Pancreas (tissue), 10 donors: ENCODE measurements at regions not wholly inside any gene's neighbourhood (a gene's known extent, or its start where the extent isn't known, plus 50 kb on each side); places are given as distances from the start of the nearest gene placed in this dataset.

Experiments used
- ATAC-seq, 4 donors: fragments of 200-7000 bp; cut with Tn5 transposase; one replicate each; pipeline versions ENCODE4 v1.8.0 to v1.9.1; 2020; ENCODE audit warnings: mild to moderate bottlenecking in 4 of 4, moderate library complexity in 4 of 4
- DNase-seq, 6 donors: peaks; one replicate each; pipeline ENCODE4 v3.0.0-alpha.2; 2020
- FAIRE-seq: peaks from 2 replicates; lab custom pipeline; 2012; peaks lifted over from hg19 to GRCh38; lab: Jason Lieb, UNC
- H3K27ac ChIP-seq, 4 donors: fragments of 200-600 bp; sonication (generic); 1 replicate in 3 of 4; 2 replicates in 1 of 4; pipeline versions ENCODE4 v1.5.0 to v1.8.0; 2020
- H3K27me3 ChIP-seq, 4 donors: fragments of 200-600 bp; one replicate each; pipeline ENCODE4 v1.8.0; 2021
- H3K36me3 ChIP-seq, 3 donors: fragments of 200-600 bp; sonication (generic) in 1 of 3; one replicate each; pipeline versions ENCODE4 v1.5.0 to v1.8.0; 2020 to 2021
- H3K4me1 ChIP-seq, 3 donors: fragments of 200-600 bp; one replicate each; pipeline ENCODE4 v1.8.0; 2021
- H3K4me3 ChIP-seq, 4 donors: fragments of 200-600 bp; sonication (generic) in 2 of 4; one replicate each; pipeline versions ENCODE4 v1.5.0 to v1.8.0; 2020 to 2021
- H3K9me3 ChIP-seq, 4 donors: fragments of 200-600 bp; one replicate each; pipeline ENCODE4 v1.8.0; 2021
- CTCF ChIP-seq, 4 donors: fragments of 200-600 bp; sonication (generic) in 3 of 4; IDR thresholded peaks; one replicate each; pipeline versions ENCODE4 v1.5.0 to v1.8.0; 2021; ENCODE audit warnings: antibody characterized with exemption in 4 of 4
- WGBS, 2 donors: extraction: QIAGEN DNeasy Blood & Tissue Kit; methylation state at CpG; one replicate each; pipeline ENCODE4 v1.1.7; 2013; 5-methylcytosine and 5-hydroxymethylcytosine counted together
- intact Hi-C, 3 donors: fragments of 100-400 bp; cut with DNase I; formaldehyde crosslinking; loops; one replicate each; pipeline versions ENCODE4 v1.11.1 to v1.14.2; 2022
- donor health status: healthy with polysubstance abuse.
- donor health status: DM: no; HTN: no; CAD: no; lungs with moderate emphysema.
- donor health status: DM: no; HTN: no; CAD: no.
- donor health status: control.
- donor health status: control.
- donor health status: Bipolar disorder and iron deficiency.
- donor health status: DM: yes; HTN: yes; CAD: no.
- donor health status: DM: no; HTN: no; CAD: no.
- donor health status: DM: no; HTN: no; CAD: no.
- donor health status: DM: yes; HTN: yes; CAD: no.

DNA sequence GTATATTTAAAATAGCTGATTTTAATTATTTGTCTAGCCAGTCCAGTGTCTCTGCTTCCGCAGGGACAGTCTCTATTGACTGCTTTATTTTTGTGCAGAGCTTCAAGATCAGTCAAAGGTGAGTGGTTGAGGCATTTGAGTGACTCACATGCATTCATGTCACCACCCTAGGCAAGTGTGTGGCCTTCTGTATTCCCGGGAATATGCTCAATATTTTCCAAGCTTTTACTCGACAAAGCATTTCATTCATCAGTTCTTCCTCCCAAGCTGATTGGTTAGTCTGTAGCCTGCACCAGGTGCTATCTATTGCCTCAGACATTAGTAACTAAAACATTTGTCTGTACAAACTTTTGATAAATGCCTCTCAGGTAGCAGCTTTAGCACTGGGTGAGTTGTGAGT, 471.5 kb upstream of the NRG3 start:
- no peak for TF ChIP-seq CTCF (IDR thresholded peaks at IDR 0.05)
- DNase-seq, result no peak
- ATAC-seq, result no peak
- no peak overlapping the region for H3K27ac ChIP-seq
- no peaks in the 10 kb centered on the region for H3K36me3 ChIP-seq
- intact Hi-C loops, result no loop called here
- 19 to 36% methylated on average over 3 of the region's 3 CpGs for WGBS, 2 donors
- H3K27me3 ChIP-seq, result no peaks in the 10 kb centered on the region
- no peak overlapping the region for H3K4me3 ChIP-seq
- H3K9me3 ChIP-seq, result no peaks in the 10 kb centered on the region
- no peak for FAIRE-seq
- no peaks in the 10 kb centered on the region for H3K4me1 ChIP-seq

DNA sequence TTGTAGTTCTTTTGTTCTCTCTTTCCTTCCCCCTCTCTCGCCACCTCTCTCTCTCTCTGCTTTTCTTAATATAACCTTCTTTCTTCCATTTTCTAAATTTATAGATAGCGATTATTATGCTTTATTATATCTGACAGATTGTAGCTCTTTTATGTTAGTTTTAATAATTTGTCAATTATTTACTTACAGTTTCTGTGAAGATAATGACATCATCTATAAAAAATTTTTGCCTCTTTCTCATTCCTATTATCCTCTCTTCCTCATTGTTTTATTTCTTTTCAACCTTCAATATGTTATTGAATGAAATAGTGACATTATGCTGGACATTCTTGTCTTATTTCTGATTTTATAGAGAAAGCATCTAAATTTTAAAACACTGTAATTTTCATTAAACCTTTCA, 469.6 kb upstream of the NRG3 start:
- H3K4me3 ChIP-seq, result no peak overlapping the region
- WGBS, 2 donors, result 75 to 88% methylated on average over 2 of the region's 2 CpGs
- H3K9me3 ChIP-seq, result no peaks in the 10 kb centered on the region
- no peaks in the 10 kb centered on the region for H3K36me3 ChIP-seq
- no peak overlapping the region for H3K27ac ChIP-seq
- H3K27me3 ChIP-seq, result no peaks in the 10 kb centered on the region
- ATAC-seq (no peak), FAIRE-seq (no peak), DNase-seq (no peak)
- intact Hi-C loops, result no loop called here
- no peaks in the 10 kb centered on the region for H3K4me1 ChIP-seq
- TF ChIP-seq CTCF (IDR thresholded peaks at IDR 0.05), result no peak

DNA sequence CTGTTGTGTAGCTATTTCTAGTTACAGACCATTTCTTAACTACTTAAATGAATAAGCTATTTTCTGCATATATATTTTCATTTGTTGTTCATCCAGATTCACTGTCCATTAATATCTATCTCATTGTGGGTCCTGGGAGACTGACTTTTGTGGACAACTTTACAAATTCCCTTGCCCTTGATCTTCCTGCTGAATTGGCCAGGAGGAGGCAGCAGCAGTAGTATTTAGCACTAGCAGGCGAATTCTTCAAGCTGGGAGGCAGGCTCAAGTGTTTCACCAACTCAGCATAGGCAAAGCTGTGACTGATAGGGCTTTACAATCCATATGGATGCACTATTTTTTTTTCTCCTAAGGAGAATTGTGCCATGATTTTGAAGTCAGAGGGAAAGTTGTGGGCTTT, 461.0 kb upstream of the NRG3 start:
- no peak for DNase-seq
- H3K27ac ChIP-seq, result no peak overlapping the region
- no peak for ATAC-seq
- no peaks in the 10 kb centered on the region for H3K9me3 ChIP-seq
- no peak overlapping the region for H3K4me3 ChIP-seq
- no peaks in the 10 kb centered on the region for H3K36me3 ChIP-seq
- WGBS, 2 donors, result 26 to 32% methylated on average over 1 of the region's 1 CpG
- intact Hi-C loops, result no loop called here
- FAIRE-seq, result no peak
- H3K4me1 ChIP-seq, result no peaks in the 10 kb centered on the region
- H3K27me3 ChIP-seq, result no peaks in the 10 kb centered on the region
- TF ChIP-seq CTCF (IDR thresholded peaks at IDR 0.05), result no peak

DNA sequence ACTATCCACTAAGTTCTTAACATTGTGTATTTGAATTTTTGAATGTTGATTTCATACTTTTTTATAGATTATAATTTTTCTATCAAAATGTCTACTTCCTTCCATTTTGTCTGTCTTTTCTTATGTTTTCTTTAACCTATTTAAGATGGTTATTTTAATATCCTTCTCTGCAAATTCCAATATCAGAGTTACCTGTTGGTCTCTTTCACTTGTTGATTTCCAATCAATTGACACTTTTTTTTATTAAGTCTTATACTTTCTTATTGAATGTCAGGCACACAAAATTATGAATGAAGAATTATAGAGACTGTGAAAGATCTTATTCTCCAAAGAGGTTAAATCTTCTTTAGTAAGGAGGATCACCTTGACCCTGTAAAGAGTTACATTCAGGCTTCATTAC, 448.3 kb upstream of the NRG3 start:
- Histone ChIP-seq H3K4me1 (no peaks in the 10 kb centered on the region), H3K4me3 (no peak overlapping the region), H3K36me3 (no peaks in the 10 kb centered on the region), H3K9me3 (no peaks in the 10 kb centered on the region), H3K27ac (no peak overlapping the region), H3K27me3 (no peaks in the 10 kb centered on the region)
- FAIRE-seq (no peak), DNase-seq (no peak), ATAC-seq (no peak)
- intact Hi-C loops, result no loop called here
- TF ChIP-seq CTCF (IDR thresholded peaks at IDR 0.05), result no peak

- H3K27me3 ChIP-seq, result no peaks in the 10 kb centered on the region
- H3K36me3 ChIP-seq, result no peaks in the 10 kb centered on the region
- ATAC-seq, result no peak
- TF ChIP-seq CTCF (IDR thresholded peaks at IDR 0.05), result no peak
- no peaks in the 10 kb centered on the region for H3K4me1 ChIP-seq
- intact Hi-C loops, result no loop called here
- no peak overlapping the region for H3K4me3 ChIP-seq
- FAIRE-seq, result no peak
- no peak for DNase-seq
- H3K27ac ChIP-seq, result no peak overlapping the region
- 18 to 28% methylated on average over 2 of the region's 2 CpGs for WGBS, 2 donors
- no peaks in the 10 kb centered on the region for H3K9me3 ChIP-seq
These were observed 446.4 kb upstream of the NRG3 start for GRCh38 chr10:81428456-81429134.
